AG04450 (cell line): ENCODE measurements at regions not wholly inside any gene's neighbourhood (a gene's known extent, or its start where the extent isn't known, plus 50 kb on each side); places are given as distances from the start of the nearest gene placed in this dataset.

Experiments used
- CTCF ChIA-PET: fragments of 300-600, 350-600 bp; formaldehyde crosslinking; extraction: SDS; loops from one replicate; lab custom pipeline; 2022; ENCODE audit warnings: antibody characterized with exemption, inconsistent platforms; lab: Charles Lee
- POLR2A ChIA-PET: fragments of 350-600 bp; formaldehyde crosslinking; extraction: SDS; loops from one replicate; lab custom pipeline; 2021; ENCODE audit warnings: antibody characterized with exemption, inconsistent platforms; lab: Yijun Ruan, JAX
- DNase-seq: peaks from one replicate; pipeline ENCODE4 v3.0.0-alpha.2; 2011; ENCODE audit warnings: low read depth, low spot score
- H3K27ac ChIP-seq: one replicate; pipeline ENCODE4 v1.5.1; 2012; ENCODE audit warnings: low read depth, low read length, control low read depth
- H3K27me3 ChIP-seq: one replicate; pipeline ENCODE4 v1.6.0; 2012; ENCODE audit warnings: low read length; ENCODE audit not compliant: control insufficient read depth, insufficient read depth
- H3K4me3 ChIP-seq: 2 replicates; pipeline ENCODE4 v1.5.1; 2011; ENCODE audit warnings: mild to moderate bottlenecking, low read depth, low read length, control low read depth
- H3K9me3 ChIP-seq: 2 replicates; pipeline ENCODE4 v1.5.1; 2012; ENCODE audit warnings: low read length; ENCODE audit not compliant: control insufficient read depth, insufficient read depth
- CTCF ChIP-seq: IDR thresholded peaks from 2 replicates; pipeline ENCODE4 v1.5.1; 2011; ENCODE audit warnings: low read depth, low read length, control low read depth, inconsistent platforms

GRCh38 chr9:104286799-104287198 is 192.7 kb downstream of the SMC2 start:
- ChIA-PET POLR2A (no interaction called here), CTCF (no interaction called here)
- no peak for DNase-seq
- no peak overlapping the region for H3K4me3 ChIP-seq
- no peak for TF ChIP-seq CTCF
- H3K9me3 ChIP-seq = no peaks in the 10 kb centered on the region
- H3K27me3 ChIP-seq = no peaks in the 10 kb centered on the region
- no peak overlapping the region for H3K27ac ChIP-seq

GRCh38 chr9:104287253-104287878 is 193.3 kb downstream of the SMC2 start:
- no peak overlapping the region for H3K27ac ChIP-seq
- no peak for DNase-seq
- H3K27me3 ChIP-seq = no peaks in the 10 kb centered on the region
- H3K4me3 ChIP-seq = no peak overlapping the region
- no peak for TF ChIP-seq CTCF
- no peaks in the 10 kb centered on the region for H3K9me3 ChIP-seq
- POLR2A ChIA-PET = no interaction called here
- CTCF ChIA-PET = no interaction called here

GRCh38 chr9:104293877-104294276 is 199.8 kb downstream of the SMC2 start:
- no peak overlapping the region for H3K27ac ChIP-seq
- ChIA-PET POLR2A (no interaction called here), CTCF (no interaction called here)
- no peak for DNase-seq
- H3K27me3 ChIP-seq = no peaks in the 10 kb centered on the region
- no peak overlapping the region for H3K4me3 ChIP-seq
- no peak for TF ChIP-seq CTCF
- peaks cover 8% of the 10 kb centered on the region for H3K9me3 ChIP-seq

GRCh38 chr9:104300124-104300523 is 203.9 kb upstream of the OR13F1 start:
- ChIA-PET POLR2A (no interaction called here), CTCF (no interaction called here)
- no peak overlapping the region for H3K27ac ChIP-seq

GRCh38 chr9:104301755-104302154 is 202.3 kb upstream of the OR13F1 start:
- ChIA-PET CTCF (no interaction called here), POLR2A (no interaction called here)
- H3K27ac ChIP-seq = no peak overlapping the region
- TF ChIP-seq CTCF = no peak
- no peak for DNase-seq
- no peaks in the 10 kb centered on the region for H3K27me3 ChIP-seq
- H3K4me3 ChIP-seq = no peak overlapping the region
- peaks cover 18% of the 10 kb centered on the region for H3K9me3 ChIP-seq

More at GRCh38 chr9:104300124-104300523, 203.9 kb upstream of the OR13F1 start:
- Histone ChIP-seq H3K27me3 (no peaks in the 10 kb centered on the region), H3K9me3 (peaks cover 17% of the 10 kb centered on the region), H3K4me3 (no peak overlapping the region)
- DNase-seq = no peak
- no peak for TF ChIP-seq CTCF
